Endothelial cell of umbilical vein (primary cell): ENCODE measurements at regions not wholly inside any gene's neighbourhood (a gene's known extent, or its start where the extent isn't known, plus 50 kb on each side); places are given as distances from the start of the nearest gene placed in this dataset.
"Not testable (repeated sequence)": the region's sequence is repeated elsewhere in the genome, so short reads cannot be mapped to it uniquely, and the experiment has no call there.

Source experiments
- BruUV-seq: library from RNA; stranded (reverse); fragments of 400-500 nt; replicated peaks from 2 replicates; lab custom pipeline; 2021; lab: Mats Ljungman, UMichigan
- CTCF ChIA-PET: fragments of 300-600, 350-600 bp; sonication (Branson Sonifier 250); formaldehyde crosslinking; loops from one replicate; lab custom pipeline; 2021; ENCODE audit warnings: antibody characterized with exemption, inconsistent platforms; lab: Charles Lee
- POLR2A ChIA-PET: fragments of 300-600, 350-600 bp; sonication (Branson Sonifier 250); formaldehyde crosslinking; loops from one replicate; lab custom pipeline; 2021; ENCODE audit warnings: antibody characterized with exemption, inconsistent platforms; lab: Charles Lee
- DNase-seq: peaks from one replicate; pipeline ENCODE4 v3.0.0-alpha.2; 2011; ENCODE audit warnings: low read depth, low spot score
- FAIRE-seq: peaks from 2 replicates; lab custom pipeline; 2011; peaks lifted over from hg19 to GRCh38; lab: Jason Lieb, UNC
- H2AFZ ChIP-seq: 2 replicates; pipeline ENCODE4 v1.6.0; 2012; ENCODE audit warnings: low read depth, low read length, control low read depth, inconsistent platforms
- H3K27ac ChIP-seq: 2 replicates; pipeline ENCODE4 v1.5.1; 2011; ENCODE audit warnings: low read depth, mild to moderate bottlenecking, control low read depth, low read length, moderate library complexity; ENCODE audit not compliant: insufficient read depth
- H3K27me3 ChIP-seq, 2 experiments: 2 replicates each; pipeline versions ENCODE4 v1.6.0 to v1.6.1; 2011; ENCODE audit warnings: low read length in 2 of 2, mixed read lengths in 1 of 2; ENCODE audit not compliant: control insufficient read depth in 2 of 2, insufficient read depth in 2 of 2
- H3K36me3 ChIP-seq, 2 experiments: 2 replicates in 1 of 2; 3 replicates in 1 of 2; pipeline ENCODE4 v1.5.1; 2011; ENCODE audit warnings: low read length in 2 of 2, mild to moderate bottlenecking in 1 of 2, moderate library complexity in 1 of 2; ENCODE audit not compliant: control insufficient read depth in 2 of 2, insufficient read depth in 2 of 2; ENCODE audit errors: extremely low read depth in 1 of 2
- H3K4me1 ChIP-seq: 3 replicates; pipeline ENCODE4 v1.5.1; 2011; ENCODE audit warnings: mild to moderate bottlenecking, low read length; ENCODE audit not compliant: control insufficient read depth, insufficient read depth; ENCODE audit errors: extremely low read depth
- H3K4me2 ChIP-seq: 2 replicates; pipeline ENCODE4 v1.6.1; 2011; ENCODE audit warnings: low read length, control low read depth, mixed read lengths; ENCODE audit not compliant: insufficient read depth
- H3K4me3 ChIP-seq, 3 experiments: fragments of 200-600 bp in 1 of 3; sonication (generic), shearing (Covaris generic) in 1 of 3; replicated peaks in 1 of 3; 2 replicates each; pipeline ENCODE4 v1.5.1; 2011 to 2016; ENCODE audit warnings: control low read depth in 3 of 3, low read length in 3 of 3, mild to moderate bottlenecking in 2 of 3, inconsistent platforms in 1 of 3, low read depth in 1 of 3, moderate library complexity in 1 of 3; ENCODE audit not compliant: insufficient read depth in 1 of 3
- H3K79me2 ChIP-seq: 2 replicates; pipeline ENCODE4 v1.6.0; 2012; ENCODE audit warnings: low read length, inconsistent platforms; ENCODE audit not compliant: control insufficient read depth, insufficient read depth
- H3K9ac ChIP-seq: replicated peaks from 2 replicates; pipeline ENCODE3; 2011; ENCODE audit warnings: low read length, control low read depth; ENCODE audit not compliant: insufficient read depth; ENCODE audit errors: extremely low read depth
- H3K9me1 ChIP-seq: replicated peaks from 3 replicates; pipeline ENCODE4 v1.6.0; 2011; ENCODE audit warnings: mild to moderate bottlenecking, low read length; ENCODE audit not compliant: control insufficient read depth, insufficient read depth; ENCODE audit errors: extremely low read depth
- H3K9me3 ChIP-seq: replicated peaks from 2 replicates; pipeline ENCODE4 v1.5.1; 2012; ENCODE audit warnings: low read length, inconsistent platforms; ENCODE audit not compliant: control insufficient read depth, insufficient read depth
- H4K20me1 ChIP-seq: replicated peaks from 2 replicates; pipeline ENCODE3; 2011; ENCODE audit warnings: mild to moderate bottlenecking, low read length; ENCODE audit not compliant: control insufficient read depth, insufficient read depth; ENCODE audit errors: extremely low read depth
- CTCF ChIP-seq, 2 donors: IDR thresholded peaks; 1 replicate in 1 of 2; 2 replicates in 1 of 2; pipeline ENCODE4 v1.5.1; 2011; ENCODE audit warnings: low read length in 2 of 2, mild to moderate bottlenecking in 2 of 2, moderate library complexity in 2 of 2, control low read depth in 1 of 2, inconsistent platforms in 1 of 2, low read depth in 1 of 2; ENCODE audit not compliant: insufficient read depth in 1 of 2; ENCODE audit errors: extremely low read depth in 1 of 2
- EZH2 ChIP-seq: IDR thresholded peaks from 2 replicates; pipeline ENCODE4 v1.6.1; 2012; ENCODE audit warnings: borderline replicate concordance, low read depth, mild to moderate bottlenecking, moderate library complexity, low read length, inconsistent platforms; ENCODE audit not compliant: severe bottlenecking
- FOS ChIP-seq: IDR thresholded peaks from 2 replicates; pipeline ENCODE4 v1.6.1; 2011; ENCODE audit warnings: mild to moderate bottlenecking, low read length, moderate library complexity, borderline replicate concordance; ENCODE audit not compliant: insufficient read depth
- GATA2 ChIP-seq: IDR thresholded peaks from 2 replicates; pipeline ENCODE4 v1.7.0; 2011; ENCODE audit warnings: low read depth, mild to moderate bottlenecking, moderate library complexity, mixed read lengths, low read length; ENCODE audit not compliant: insufficient read length, insufficient read depth
- JUN ChIP-seq: IDR thresholded peaks from 2 replicates; pipeline ENCODE4 v1.6.1; 2011; ENCODE audit warnings: borderline replicate concordance, low read depth; ENCODE audit not compliant: insufficient read length, insufficient read depth
- MYC ChIP-seq: IDR thresholded peaks from one replicate; pipeline ENCODE4 v1.6.1; 2011; ENCODE audit warnings: mild to moderate bottlenecking, low read depth, low read length
- POLR2A ChIP-seq: IDR thresholded peaks from 2 replicates; pipeline ENCODE4 v1.6.1; 2012; ENCODE audit warnings: low read depth, mild to moderate bottlenecking, control low read depth, low read length
- POLR2AphosphoS5 ChIP-seq: IDR thresholded peaks from 2 replicates; pipeline ENCODE4 v1.6.1; 2012; ENCODE audit warnings: low read depth, mild to moderate bottlenecking, control low read depth, low read length, moderate library complexity; ENCODE audit not compliant: insufficient read depth
- dilution Hi-C: fragments of 300-500 bp; cut with MboI; formaldehyde crosslinking; loops from one replicate; pipeline ENCODE4 v1.15.0; 2019; ENCODE audit warnings: low sequenced_read_pairs; ENCODE audit not compliant: extremely low pct_ligation_motif_present
- intact Hi-C: fragments of 100-400 bp; cut with micrococcal nuclease; formaldehyde crosslinking; loops from one replicate; pipeline ENCODE4 v1.10.0; 2022
- TF ChIP-seq, protein P1 (sequence below): IDR thresholded peaks from 2 replicates; pipeline ENCODE4 v1.6.1; 2011; ENCODE audit not compliant: insufficient read depth, insufficient read length

DNA sequence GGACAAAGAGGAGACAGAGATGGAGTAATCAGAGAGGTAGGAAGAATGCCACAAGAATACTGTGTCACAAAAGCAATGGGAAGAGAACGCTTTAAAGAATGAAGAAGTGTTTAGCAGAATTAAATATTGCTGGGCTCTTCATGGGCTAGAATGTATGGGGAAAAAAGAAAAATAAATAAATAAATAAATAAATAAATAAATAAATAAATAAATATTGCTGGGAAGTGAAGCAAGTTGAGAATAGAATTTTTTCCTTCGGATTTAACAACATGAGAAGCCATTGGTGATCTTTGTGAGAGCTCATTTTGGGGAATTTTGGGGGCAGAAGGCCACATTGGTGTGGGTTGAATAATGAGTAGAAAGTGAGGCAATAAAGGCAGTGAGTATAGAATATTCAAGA, 59.7 kb upstream of the FRMPD3 start:
- Histone ChIP-seq H3K36me3 (no peaks in the 10 kb centered on the region), H3K9me1 (no peaks in the 10 kb centered on the region), H3K79me2 (no peaks in the 10 kb centered on the region), H3K4me3 (no peak overlapping the region), H2AFZ (no peak overlapping the region), H3K27ac (no peak overlapping the region), H3K27me3 (no peaks in the 10 kb centered on the region), H4K20me1 (no peaks in the 10 kb centered on the region), H3K4me1 (no peaks in the 10 kb centered on the region), H3K4me2 (no peak overlapping the region), H3K9ac (no peak overlapping the region), H3K9me3 (no peaks in the 10 kb centered on the region)
- dilution Hi-C loops, result no loop called here
- ChIA-PET CTCF (no interaction called here), POLR2A (no interaction called here)
- DNase-seq, result no peak
- TF ChIP-seq FOS, result no peak
- TF ChIP-seq CTCF (IDR thresholded peaks at IDR 0.05; ENCODE audit: extremely low read depth in 1 of 2, insufficient read depth in 1 of 2, low read depth in 1 of 2, low read length in 2 of 2), result no peak
- no peak for TF ChIP-seq JUN
- no peak for TF ChIP-seq EZH2
- no peak for TF ChIP-seq MYC
- TF ChIP-seq POLR2AphosphoS5, result no peak
- TF ChIP-seq POLR2A, result no peak
- TF ChIP-seq GATA2, result no peak
- TF ChIP-seq, protein P1, sequence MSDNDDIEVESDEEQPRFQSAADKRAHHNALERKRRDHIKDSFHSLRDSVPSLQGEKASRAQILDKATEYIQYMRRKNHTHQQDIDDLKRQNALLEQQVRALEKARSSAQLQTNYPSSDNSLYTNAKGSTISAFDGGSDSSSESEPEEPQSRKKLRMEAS, result no peak
- FAIRE-seq, result no peak
- BruUV-seq, result no TSS peak
- intact Hi-C loops, result no loop called here

DNA sequence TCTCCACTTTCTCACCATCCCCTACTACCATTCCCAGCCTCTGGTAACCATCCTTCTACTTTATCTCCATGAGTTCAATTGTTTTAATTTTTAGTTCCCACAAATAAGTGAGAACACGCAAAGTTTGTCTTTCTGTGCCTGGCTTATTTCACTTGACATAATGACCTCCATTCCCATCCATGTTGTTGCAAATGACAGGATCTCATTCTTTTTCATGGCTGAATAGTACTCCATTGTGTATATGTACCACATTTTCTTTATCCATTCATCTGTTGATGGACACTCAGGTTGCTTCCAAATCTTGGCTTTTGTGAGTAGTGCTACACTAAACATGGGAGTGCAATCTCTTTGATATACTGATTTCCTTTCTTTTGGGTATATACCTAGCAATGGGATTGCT, 55.8 kb upstream of the FRMPD3 start:
- FAIRE-seq, H3K79me2 ChIP-seq, H3K4me2 ChIP-seq, dilution Hi-C loops, intact Hi-C loops, H3K9me3 ChIP-seq, CTCF ChIA-PET, H3K36me3 ChIP-seq, H2AFZ ChIP-seq, POLR2A ChIA-PET, H3K9ac ChIP-seq, H4K20me1 ChIP-seq, H3K4me3 ChIP-seq, H3K27me3 ChIP-seq, BruUV-seq, H3K27ac ChIP-seq, DNase-seq, H3K9me1 ChIP-seq, H3K4me1 ChIP-seq: not testable (repeated sequence)
